HG02571 (cell line): ENCODE measurements at regions not wholly inside any gene's neighbourhood (a gene's known extent, or its start where the extent isn't known, plus 50 kb on each side); places are given as distances from the start of the nearest gene placed in this dataset.
A peak's percentile ranks its signal among the peaks of the same experiment; 100 is the strongest.

Source experiments
- ATAC-seq: cut with Tn5 transposase; IDR thresholded peaks from one replicate; pipeline ENCODE4 v1.9.1; 2021; ENCODE audit warnings: mild to moderate bottlenecking, moderate library complexity; ENCODE audit not compliant: unreplicated experiment

DNA sequence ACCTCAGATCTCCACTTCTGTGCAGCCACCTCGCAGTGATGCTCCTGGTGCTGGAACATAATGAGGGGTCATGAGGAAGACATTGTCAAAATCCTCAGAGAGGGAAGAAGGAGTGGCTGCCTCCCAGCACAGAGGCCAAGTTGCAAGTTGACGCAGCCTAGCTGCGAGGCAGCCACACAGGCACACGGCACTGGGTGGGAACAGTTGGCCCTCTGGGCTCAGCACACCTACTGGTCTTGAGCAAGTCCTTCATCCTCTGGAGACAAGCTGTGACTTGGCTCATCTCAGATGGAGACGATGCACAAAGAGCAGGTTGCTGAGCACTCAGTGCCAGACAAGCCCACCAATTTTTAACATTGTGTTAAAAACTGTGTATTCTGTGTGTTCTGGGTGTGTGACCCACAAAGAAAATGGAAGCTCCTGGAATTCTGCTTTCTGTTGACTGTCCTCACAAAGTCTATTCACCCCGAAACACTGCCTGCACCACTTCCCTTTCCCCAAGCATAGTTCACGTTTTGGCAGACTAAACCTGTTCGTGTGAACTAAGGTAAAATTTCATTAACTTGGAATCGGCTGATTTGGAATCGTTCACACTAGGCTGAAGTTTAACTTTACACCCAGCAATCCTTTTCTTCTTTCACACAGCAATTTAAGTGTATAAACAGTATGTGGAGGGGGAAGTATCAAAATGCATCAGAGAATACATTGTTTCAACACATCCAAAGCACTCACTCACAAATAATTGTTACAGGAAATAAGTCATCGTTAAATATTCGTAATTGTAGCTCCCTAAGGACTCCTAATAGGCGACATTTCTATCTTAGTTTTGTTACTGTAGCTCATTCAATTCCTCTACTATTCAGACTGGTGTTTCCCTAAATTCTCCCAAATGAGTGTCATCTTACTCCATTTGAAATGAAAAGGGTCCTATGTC lies 266.6 kb upstream of the ID2 start:
- no peak for ATAC-seq

DNA sequence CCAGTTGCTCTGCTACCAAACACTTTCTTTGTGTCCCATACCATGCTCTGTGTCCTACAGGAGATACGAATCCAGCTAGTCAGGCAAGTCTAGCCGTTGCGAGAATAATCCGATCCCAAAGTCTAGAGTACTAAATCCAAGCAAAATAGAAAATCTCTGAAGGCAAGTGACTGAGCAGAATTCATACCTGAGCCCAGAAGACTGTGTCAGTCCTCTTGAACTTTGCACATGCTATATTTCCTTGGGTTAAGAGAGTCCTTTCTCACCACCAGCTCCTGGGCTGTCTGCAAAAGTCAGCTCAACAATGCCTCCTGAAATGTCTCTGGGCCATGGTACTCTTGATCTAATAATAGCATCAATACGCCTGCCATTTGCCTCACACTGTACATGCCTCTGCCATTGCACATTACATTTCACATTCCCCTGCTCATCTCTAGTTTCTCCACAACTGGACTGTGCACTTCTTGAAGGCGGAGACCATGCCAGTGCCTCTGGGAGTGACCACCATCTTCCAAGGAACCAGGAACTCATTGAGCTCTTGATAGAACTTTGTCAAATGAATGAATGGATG lies 265.8 kb upstream of the ID2 start:
- no peak for ATAC-seq

DNA sequence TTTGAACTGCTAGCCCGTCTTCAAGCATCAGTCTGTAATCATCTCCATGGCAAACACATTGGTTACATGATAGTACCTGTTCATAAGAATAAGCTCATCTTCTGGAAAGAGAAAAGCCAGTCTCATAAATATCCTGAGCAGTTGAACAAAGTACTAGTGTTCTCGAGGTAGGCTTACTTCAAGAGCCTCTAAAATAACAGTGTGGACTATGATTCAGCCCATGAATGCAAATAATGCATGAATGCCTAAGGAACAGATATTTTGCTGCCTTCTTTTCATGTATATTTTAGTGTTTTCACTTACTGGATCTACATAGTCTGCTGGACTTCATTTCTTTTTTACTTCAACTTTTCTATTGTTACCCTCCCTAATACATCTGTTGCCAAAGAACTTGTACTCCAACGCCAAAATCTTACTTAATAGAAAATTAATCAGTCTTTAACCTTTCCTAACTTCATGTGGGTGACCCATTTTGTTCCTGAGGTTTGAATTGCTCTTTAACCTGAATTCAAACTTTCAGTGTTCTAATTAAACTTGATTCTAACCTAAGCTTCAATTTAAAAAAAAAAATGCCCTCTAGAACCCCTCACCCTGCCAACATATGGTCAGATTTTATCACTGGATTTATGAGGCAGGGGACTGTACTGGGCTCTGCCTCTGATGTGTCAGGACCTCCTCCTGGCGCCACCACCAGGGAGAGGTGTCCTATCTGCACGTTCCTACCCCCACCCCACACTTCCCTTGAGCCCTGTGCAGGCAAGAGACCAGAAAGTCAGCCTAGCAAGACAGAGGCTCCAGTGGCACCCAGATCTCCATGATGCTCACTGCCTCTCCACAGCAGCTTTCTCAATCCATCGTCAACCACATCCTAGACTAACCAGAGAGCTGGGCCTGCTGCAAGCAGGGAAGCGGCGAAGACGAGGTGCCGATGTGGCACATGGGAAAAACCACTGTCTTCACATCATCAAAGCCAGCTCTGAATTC lies 264.7 kb upstream of the ID2 start:
- no peak for ATAC-seq

DNA sequence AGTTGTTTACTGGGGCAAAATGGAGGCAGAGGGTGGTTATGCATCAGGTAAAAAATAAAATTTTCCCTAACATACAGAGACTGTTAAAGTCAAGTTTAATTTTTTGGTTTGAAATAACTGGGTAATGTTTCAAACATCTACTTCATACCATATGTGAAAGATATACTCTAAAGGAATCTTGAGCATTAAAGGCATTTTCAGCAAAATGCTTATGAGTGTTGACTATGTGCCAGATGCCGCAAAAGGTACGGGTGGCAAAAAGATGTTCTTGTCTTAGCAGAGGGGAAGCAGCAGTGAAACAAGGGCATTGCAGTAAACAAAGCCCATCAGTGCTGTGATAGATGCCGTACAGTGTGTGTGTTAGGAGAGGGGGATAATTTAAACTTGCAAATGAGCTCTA lies 263.1 kb upstream of the ID2 start:
- ATAC-seq, result no peak

DNA sequence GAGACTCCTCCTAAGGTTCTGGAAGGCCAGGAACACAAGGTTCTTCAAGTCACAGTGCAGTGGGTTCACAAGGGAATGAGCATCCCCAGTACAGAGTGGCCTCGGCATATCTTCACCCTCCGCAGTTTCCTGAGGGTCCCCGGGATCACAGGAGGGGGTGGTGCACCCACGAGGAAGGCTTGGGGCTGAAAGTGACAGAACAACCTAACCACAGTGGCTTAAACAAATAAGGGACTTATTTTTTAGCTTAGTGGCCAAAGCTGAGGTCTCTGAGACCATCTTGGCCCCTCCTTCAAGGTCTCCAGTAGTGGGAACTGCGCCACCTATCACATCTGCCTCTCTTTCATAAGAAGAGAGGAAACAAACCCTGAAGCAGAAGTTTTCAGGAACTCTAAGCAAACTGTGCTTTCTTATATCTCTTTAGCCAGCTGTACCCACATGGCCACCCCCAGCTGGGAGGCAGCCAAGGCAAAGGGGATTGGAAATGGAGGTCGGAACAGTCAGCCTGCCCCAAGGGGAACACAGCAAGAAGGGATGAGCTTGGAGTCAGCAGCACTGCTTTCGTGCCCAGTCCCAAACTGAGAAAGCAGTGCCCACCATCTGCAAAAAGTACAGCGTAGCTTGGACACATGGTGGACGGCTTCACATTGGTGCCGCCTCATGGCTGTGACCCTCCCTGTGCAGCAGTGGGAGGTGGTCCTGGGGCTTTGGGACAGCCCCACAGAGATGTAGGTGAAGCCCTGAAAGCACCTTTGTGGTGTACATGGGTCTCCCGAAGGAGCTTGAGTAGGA lies 260.0 kb upstream of the ID2 start:
- ATAC-seq, result peak; percentile 85

DNA sequence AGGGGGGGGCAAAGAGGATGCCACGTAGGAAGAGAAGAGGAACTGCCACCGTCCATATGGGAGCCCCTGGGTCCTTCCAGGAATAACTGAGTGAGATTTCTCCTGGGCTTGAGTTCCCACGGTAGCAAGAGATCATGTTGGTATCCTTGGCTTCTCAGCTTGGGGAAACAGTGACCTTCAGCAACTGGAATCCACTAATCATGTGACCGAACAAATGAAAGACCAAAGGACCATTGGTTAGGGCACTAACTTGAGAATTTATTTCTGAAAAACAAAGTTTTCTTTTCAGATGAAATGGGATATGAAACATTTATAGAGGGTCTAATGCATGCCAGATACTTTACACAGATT lies 259.4 kb upstream of the ID2 start:
- no peak for ATAC-seq

DNA sequence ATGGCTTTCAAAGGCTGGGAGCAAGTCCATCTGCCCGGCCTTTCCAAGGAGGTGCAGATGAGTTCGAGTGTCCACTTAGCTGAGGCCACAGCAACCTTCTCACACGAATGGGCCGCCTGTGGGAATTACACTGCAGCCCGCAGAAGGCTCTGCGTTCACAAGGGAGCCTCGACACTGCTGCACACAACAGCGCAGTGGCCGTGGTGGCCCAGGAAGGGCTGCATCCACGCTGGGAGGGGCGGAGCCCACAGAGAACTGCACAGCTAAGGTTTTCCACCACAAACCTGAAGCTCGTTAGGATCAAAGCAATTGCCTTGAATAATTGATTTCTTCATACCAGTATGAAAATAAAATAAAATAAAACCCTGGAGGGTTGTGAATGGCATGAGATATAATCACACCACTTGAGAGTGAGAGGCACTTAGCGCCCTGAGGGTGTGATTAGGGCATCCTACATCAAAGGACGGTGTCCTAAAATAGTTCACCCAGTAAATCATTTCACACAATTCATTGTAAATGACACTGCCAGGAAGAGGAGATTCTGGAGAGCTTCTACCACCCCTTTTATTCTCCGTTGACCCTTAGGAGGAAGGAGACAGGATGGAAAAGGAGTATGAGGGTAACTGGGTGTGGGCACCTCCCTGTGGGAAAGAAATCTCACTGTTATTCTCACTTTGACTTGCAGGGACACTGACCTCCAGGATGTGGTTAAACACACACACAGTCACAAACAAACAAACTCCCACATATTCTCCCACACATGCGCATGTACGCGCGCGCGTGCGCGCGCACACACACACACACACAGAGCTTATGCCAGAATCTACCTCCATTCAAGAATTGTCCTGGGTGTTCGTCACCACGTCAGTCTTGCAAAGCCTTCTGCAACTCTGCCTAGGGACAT lies 256.6 kb upstream of the ID2 start:
- no peak for ATAC-seq

DNA sequence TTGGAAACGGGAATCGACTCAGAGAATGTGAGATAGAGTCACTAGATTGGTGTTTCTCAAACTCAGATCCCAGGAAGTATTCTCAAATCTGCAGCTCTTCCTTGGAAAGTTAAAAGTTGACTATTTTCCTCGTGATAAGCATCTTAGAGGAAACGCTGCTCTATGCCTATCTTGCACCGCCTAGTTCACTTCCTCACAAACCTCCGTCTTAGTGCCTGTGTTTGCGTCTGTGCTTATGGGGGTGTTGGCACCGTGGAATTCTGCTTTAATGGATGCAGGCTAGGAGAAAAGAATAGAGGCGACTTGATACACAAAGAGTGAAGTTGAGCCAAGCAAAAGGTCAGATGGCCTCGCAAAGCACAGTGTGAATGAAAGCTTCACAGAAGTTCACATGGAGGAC lies 255.3 kb upstream of the ID2 start:
- ATAC-seq, result no peak

DNA sequence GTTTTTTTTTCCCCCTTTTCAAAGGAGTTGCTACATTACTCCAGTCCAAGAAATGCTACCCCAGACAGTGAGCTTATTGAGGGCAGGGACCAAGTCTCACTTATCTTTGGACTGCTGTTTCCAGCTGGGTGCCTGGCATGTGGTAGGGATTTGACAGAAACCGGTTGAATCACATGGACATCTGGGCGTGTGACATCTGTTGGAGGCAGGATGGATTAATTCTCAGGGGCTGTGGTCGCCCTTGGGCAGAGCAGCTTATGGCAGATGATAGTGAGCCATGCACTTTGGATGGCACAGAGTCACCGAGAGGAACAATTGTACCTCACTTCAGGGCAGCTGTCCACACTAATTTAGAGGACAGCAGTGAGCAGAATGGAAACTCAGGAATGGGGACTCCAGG lies 254.6 kb upstream of the ID2 start:
- no peak for ATAC-seq

DNA sequence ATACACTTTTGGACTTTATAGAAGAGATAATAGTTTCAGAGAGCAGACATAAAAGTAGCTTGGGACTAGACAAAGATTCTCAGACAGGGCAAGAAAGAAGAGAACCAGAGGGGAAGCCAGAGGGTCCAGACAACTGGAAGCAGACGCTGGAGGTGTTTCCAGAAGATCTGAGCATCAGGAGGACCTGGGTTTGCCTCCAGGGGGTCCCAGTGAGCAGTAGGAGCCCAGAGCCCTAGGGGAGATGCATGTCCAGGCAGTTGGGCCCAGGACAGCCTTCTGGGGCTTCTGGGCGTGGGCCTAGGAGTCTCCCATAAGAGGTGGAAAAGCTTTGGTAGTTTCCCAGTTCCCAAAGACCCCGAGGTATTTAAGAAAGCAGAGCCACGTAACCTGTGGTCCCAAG lies 251.2 kb upstream of the ID2 start:
- ATAC-seq, result no peak

DNA sequence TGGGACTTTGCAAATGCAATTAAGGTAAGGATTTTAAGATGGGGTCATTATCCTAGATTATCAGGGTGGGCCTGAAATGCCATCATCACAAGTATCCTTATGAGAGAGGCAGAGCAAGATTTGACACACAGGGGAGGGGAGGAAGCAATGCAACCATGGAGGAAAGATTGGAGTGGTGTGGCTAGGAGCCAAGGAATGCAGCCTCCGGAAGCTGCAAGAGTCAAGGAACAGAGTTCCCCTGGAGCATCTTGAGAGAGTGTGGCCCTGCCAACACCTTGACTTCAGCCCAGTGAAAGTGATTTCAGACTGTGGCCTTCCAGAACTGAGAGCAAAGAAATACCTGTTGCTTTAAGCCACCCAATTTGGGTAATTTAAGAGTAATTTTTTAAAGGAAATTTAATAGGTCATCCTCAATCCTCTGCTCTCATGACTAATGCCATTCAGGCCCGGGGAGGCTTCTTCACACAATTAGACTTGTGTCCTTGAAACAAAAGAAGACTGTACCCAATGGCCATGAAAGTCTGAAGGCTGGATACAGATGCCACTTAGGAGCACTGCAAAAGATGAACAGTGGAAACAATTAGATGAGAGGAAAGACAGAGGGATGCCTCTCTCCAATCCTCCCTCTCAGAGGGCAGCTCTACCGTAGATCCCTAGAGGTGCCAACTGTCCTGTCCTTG lies 250.3 kb upstream of the ID2 start:
- no peak for ATAC-seq

DNA sequence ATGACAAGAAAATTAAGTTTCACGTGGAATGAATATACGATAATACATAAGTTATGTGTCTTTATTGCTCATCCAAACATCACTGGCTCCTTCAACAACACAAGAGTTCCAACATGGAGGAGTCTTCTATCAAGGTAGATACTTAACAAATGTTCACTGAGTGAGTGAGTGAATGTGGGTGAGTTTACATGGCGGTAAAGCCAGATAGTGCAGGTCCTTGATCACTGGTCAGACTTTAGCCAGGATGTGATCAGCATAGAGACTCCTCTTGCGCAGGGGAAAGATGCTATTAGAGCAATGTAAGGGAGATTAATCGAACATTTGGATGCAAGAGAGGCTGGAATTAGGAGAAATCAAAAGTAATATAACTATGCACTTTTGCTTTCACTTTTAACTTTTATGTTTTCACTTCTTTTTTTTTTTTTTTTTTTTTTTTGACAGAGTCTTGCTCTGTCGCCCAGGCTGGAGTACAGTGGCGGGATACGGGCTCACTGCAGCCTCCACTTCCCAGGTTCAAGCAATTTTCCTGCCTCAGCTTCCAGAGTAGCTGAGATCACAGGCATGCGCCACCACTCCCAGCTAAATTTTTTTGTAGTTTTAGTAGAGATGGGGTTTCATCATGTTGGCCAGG lies 249.0 kb upstream of the ID2 start:
- no peak for ATAC-seq

DNA sequence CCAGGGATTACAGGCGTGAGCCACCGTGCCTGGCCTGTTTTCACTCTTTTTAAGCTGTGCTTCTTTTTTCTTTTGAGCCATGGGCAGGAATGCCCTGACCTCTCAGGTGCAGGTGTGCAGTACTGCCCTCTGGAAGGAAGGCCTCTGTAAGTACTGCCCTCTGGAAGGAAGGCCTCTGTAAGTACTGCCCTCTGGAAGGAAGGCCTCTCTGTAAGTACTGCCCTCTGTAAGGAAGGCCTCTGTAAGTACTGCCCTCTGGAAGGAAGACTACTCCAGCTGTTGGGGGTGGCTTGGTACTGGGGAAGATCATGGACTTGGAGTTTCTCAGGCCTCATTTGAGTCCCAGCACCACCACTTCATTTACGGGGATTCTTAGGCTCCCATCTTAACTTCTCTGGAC lies 248.5 kb upstream of the ID2 start:
- no peak for ATAC-seq

DNA sequence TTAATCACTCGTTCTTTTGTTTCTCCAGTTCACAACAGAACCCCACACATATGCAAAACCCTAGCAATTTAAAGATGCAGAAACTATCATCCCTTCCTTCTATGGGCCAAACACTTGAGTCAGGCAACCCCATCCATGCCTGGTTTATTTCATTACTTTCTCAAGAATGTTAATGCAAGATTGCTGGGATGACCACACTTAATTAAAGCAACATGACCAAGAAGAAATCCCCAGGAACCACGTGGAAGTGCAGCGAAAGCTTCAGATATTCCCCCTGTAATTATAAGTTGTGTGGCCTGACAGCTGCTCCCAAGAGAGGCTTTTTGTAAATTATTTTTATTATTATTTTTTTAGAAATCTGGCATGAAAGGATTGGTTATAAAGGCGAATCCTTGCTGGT lies 246.2 kb upstream of the ID2 start:
- no peak for ATAC-seq

DNA sequence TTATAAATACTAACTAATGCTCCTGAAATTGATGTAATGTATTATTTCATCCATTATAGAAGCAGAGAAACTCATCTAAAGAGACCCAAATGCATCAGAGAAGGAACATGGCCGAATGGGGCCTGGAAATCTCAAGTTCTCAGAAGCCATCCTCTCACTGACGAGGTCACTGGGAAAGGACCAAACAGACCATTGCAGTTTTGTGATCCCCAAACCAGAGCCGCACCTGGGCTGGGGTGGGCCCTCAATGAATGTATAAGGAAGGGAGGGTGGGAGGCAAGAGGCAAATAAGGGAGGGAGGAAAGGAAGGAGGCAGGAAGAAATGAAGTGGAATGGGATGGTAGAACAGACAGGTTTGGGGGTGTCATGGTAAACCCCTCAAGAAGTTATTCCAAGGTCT lies 245.3 kb upstream of the ID2 start:
- ATAC-seq, result no peak

DNA sequence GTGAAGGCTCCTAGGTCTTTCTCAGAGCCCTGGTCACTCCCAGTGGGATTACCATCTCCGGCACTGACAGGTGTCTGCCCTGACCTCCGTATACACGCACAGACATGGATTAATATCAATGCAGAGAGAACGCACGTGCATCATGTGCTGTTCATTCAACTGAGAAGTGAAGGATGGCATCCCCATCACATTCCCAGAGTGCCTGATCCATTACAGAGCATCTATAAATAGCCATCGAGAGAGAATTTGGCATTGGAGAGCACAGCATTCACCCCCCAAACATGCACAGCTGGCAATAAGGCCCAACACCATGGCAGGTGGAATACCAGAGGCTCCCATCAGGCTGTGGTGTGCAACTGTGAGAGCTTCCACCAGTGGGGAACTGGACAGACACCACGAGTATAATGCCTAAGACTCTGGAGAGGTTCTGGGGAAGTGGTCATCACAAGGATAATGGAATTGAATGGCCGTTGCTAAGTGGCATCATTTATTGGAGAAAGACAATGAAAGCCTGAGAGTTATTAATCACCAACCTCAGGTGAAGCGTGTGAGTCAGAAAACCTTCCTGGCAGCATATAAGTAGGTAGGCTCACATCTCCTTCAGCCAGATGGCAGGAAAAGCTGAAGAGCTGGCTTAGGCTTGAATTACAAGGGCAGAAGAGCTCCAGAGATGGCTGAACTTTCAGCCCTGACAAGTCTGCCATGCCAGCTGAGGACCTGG lies 244.5 kb upstream of the ID2 start:
- ATAC-seq, result no peak

DNA sequence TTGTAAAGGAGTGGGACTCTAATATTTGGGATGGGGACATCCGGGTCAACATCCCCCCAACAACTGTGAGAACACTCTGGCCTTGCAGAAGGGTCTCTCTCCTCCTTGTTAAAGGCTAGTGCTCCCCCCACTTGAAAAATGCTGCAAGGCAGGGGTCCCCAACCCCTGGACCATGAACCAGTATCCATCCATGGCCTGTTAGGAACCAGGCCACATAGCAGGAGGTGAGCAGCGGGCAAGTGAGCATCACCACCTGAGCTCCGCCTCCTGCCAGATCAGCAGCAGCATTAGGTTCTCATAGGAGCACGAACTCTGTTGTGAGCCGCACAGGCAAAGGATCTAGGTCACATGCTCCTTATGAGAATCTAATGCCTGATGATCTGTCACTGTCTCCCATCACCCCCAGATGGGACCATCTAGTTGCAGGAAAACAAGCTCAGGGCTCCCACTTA lies 243.9 kb upstream of the ID2 start:
- no peak for ATAC-seq

DNA sequence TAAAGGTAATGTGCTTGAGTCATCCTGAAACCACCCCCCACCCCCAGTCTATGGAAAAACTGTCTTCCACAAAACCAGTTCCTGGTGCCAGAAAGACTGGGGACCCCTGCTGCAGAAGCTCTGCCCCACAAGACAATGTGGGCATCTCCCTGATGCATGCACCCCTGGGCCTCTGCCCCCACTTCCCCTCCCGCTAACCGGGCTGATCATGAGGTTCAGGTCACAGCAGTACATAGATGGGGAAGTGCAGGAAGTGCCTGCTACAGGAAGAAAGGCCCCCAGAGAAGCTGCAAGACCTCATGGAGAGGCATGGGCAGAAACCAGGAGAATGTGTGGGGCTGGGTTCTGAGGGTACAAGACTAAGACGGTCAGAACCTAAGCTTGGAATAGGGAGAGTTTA lies 243.4 kb upstream of the ID2 start:
- no peak for ATAC-seq
